ENCODE measurements at regions not wholly inside any gene's neighbourhood (a gene's known extent, or its start where the extent isn't known, plus 50 kb on each side); places are given as distances from the start of the nearest gene placed in this dataset.

DNA sequence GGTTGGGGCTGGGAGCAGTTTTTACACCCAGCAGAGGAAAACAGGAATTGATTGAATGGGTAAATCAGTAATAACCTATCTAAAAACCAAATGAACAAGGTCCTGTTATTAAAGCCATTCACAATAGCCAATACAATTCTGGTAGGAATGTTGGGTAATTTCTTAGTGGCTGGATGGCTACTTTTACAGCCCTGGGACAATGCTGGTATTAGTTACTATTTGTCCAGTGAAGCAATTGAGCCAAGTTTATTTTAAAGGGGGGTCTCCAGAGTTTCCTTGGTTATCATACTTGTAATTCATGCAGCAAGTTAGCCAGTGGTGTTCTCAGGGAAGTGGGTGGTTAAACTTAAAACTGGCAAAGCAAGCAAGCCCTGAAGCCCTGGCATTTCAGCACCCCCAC, 92.3 kb upstream of the STARD13 start:
- H3K4me1 ChIP-seq, result no peaks in the 10 kb centered on the region
- H3K4me3 ChIP-seq, result no peak overlapping the region
- no peaks in the 10 kb centered on the region for H3K9me3 ChIP-seq
- DNase-seq, result no peak
- no peaks in the 10 kb centered on the region for H3K27me3 ChIP-seq
- intact Hi-C loops (cut with DNase I; ENCODE audit: low total_unique reads), result no loop called here
- TF ChIP-seq POLR2A (IDR thresholded peaks at IDR 0.05), result no peak
- TF ChIP-seq, protein P1, sequence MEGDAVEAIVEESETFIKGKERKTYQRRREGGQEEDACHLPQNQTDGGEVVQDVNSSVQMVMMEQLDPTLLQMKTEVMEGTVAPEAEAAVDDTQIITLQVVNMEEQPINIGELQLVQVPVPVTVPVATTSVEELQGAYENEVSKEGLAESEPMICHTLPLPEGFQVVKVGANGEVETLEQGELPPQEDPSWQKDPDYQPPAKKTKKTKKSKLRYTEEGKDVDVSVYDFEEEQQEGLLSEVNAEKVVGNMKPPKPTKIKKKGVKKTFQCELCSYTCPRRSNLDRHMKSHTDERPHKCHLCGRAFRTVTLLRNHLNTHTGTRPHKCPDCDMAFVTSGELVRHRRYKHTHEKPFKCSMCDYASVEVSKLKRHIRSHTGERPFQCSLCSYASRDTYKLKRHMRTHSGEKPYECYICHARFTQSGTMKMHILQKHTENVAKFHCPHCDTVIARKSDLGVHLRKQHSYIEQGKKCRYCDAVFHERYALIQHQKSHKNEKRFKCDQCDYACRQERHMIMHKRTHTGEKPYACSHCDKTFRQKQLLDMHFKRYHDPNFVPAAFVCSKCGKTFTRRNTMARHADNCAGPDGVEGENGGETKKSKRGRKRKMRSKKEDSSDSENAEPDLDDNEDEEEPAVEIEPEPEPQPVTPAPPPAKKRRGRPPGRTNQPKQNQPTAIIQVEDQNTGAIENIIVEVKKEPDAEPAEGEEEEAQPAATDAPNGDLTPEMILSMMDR (IDR thresholded peaks at IDR 0.05), result no peak
- H3K36me3 ChIP-seq, result no peaks in the 10 kb centered on the region
- H3K27ac ChIP-seq, result no peak overlapping the region

DNA sequence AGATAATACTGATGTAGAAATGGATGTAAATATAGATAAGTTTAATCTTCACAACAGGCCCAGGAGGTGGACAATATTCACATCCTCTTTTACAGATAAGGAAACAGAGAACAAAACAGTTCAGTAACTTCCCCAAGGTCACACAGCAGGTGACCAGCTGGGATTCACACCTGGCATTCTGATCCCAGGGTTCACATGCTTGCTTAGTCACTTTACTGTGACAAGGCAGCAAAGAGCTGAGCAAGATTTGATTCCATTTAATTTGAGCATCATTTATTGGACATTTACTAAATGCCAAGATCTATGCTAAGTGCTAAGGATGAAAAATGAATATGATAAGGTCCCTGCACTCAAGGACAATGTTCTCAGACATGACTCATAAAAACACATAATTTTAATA, 94.1 kb upstream of the STARD13 start:
- Histone ChIP-seq H3K27ac (no peak overlapping the region), H3K36me3 (no peaks in the 10 kb centered on the region), H3K4me3 (no peak overlapping the region), H3K9me3 (no peaks in the 10 kb centered on the region), H3K27me3 (no peaks in the 10 kb centered on the region), H3K4me1 (no peaks in the 10 kb centered on the region)
- DNase-seq, result no peak
- intact Hi-C loops (cut with DNase I; ENCODE audit: low total_unique reads), result no loop called here
- TF ChIP-seq, protein P1 (IDR thresholded peaks at IDR 0.05), result no peak
- TF ChIP-seq POLR2A (IDR thresholded peaks at IDR 0.05), result no peak

DNA sequence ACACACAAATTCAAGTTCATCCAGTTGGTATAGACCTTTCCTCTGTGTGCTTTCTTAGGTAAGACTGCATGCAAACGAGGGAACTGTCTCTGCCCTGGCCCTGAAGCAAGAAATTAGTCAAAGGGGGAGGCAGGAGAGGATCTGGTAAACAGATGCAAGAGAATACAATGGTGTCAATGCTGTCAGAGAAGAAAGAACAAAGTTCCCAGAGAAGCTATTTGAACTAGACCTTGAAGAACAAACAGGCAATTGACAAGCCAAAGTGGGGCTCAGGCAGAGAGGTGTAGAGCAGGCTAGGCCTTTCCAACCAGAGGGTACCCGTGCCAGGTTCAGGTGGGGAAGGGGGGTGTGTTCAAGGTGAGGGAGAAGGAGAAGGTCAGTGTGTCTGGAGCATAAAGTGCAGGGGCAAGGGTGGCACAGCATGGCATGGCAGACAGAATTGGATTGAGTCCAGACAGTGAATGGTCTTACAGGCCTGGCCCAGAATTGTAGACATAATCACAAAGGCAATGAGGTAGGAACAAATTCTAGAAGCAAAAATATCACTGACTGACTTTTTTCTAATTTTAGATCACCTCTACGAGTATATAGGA, 95.0 kb upstream of the STARD13 start:
- H3K9me3 ChIP-seq, result no peaks in the 10 kb centered on the region
- no peaks in the 10 kb centered on the region for H3K4me1 ChIP-seq
- intact Hi-C loops (cut with DNase I; ENCODE audit: low total_unique reads), result no loop called here
- H3K27me3 ChIP-seq, result no peaks in the 10 kb centered on the region
- no peaks in the 10 kb centered on the region for H3K36me3 ChIP-seq
- DNase-seq, result no peak
- TF ChIP-seq, protein P1 (IDR thresholded peaks at IDR 0.05), result no peak
- TF ChIP-seq POLR2A (IDR thresholded peaks at IDR 0.05), result no peak
- no peak overlapping the region for H3K27ac ChIP-seq
- no peak overlapping the region for H3K4me3 ChIP-seq

- Histone ChIP-seq H3K4me1 (no peaks in the 10 kb centered on the region), H3K9me3 (no peaks in the 10 kb centered on the region), H3K36me3 (no peaks in the 10 kb centered on the region), H3K4me3 (no peak overlapping the region), H3K27ac (no peak overlapping the region), H3K27me3 (no peaks in the 10 kb centered on the region)
- no peak for DNase-seq
- TF ChIP-seq POLR2A (IDR thresholded peaks at IDR 0.05), result no peak
- TF ChIP-seq, protein P1 (IDR thresholded peaks at IDR 0.05), result no peak
- intact Hi-C loops (cut with DNase I; ENCODE audit: low total_unique reads), result no loop called here
Observed at GRCh38 chr13:33381180-33381579, 95.6 kb upstream of the STARD13 start.

- H3K27ac ChIP-seq, result no peak overlapping the region
- intact Hi-C loops (cut with DNase I; ENCODE audit: low total_unique reads), result no loop called here
- no peak for TF ChIP-seq POLR2A (IDR thresholded peaks at IDR 0.05)
- TF ChIP-seq, protein P1 (IDR thresholded peaks at IDR 0.05), result no peak
Observed at GRCh38 chr13:33381906-33382305, 96.4 kb upstream of the STARD13 start.

More at GRCh38 chr13:33381906-33382305, 96.4 kb upstream of the STARD13 start:
- H3K9me3 ChIP-seq, result no peaks in the 10 kb centered on the region
- no peaks in the 10 kb centered on the region for H3K27me3 ChIP-seq
- H3K36me3 ChIP-seq, result no peaks in the 10 kb centered on the region
- H3K4me3 ChIP-seq, result no peak overlapping the region
- H3K4me1 ChIP-seq, result no peaks in the 10 kb centered on the region
- no peak for DNase-seq

Measured in uterus (tissue), 3 donors.